ENCODE measurements at regions not wholly inside any gene's neighbourhood (a gene's known extent, or its start where the extent isn't known, plus 50 kb on each side); places are given as distances from the start of the nearest gene placed in this dataset.

GRCh38 chr1:14261395-14261794 lies 337.1 kb upstream of the KAZN start:
- TF ChIP-seq CTCF (conservative IDR thresholded peaks at IDR 0.05) (no peak), ZFX (IDR thresholded peaks at IDR 0.05) (no peak)

Data from C4-2B (cell line).